ENCODE measurements at regions not wholly inside any gene's neighbourhood (a gene's known extent, or its start where the extent isn't known, plus 50 kb on each side); places are given as distances from the start of the nearest gene placed in this dataset.
A peak's percentile ranks its signal among the peaks of the same experiment; 100 is the strongest.

- Histone ChIP-seq H3K27ac (peak overlapping the region; percentile 90), H3K4me1 (replicated peaks; ENCODE audit: insufficient read depth) (peaks cover 36% of the 10 kb centered on the region), H3F3A (ENCODE audit: insufficient read depth, low read depth) (peaks cover 23% of the 10 kb centered on the region), H2AFZ (peak overlapping the region; percentile 76), H3K27me3 (ENCODE audit: insufficient read depth, low read depth) (no peaks in the 10 kb centered on the region), H3K36me3 (ENCODE audit: low read depth) (no peaks in the 10 kb centered on the region), H3K79me2 (ENCODE audit: low read depth) (no peaks in the 10 kb centered on the region), H4K20me1 (ENCODE audit: insufficient read depth) (no peaks in the 10 kb centered on the region), H3K9me3 (ENCODE audit: insufficient read depth, low read depth) (no peaks in the 10 kb centered on the region), H3K9me2 (ENCODE audit: insufficient read depth) (no peaks in the 10 kb centered on the region), H3K4me3 (peak overlapping the region; percentile 53; the same call in 1 of the 2 replicates), H3K4me2 (peak overlapping the region; percentile 81)
- intact Hi-C loops (cut with micrococcal nuclease; ENCODE audit: unreplicated experiment), result loop anchor here (1.0 to 5.0 kb wide), 3 partner anchors 25 to 203 kb away; partner anchors contain the start of gene PAXIP1
- ChIA-PET CTCF (interaction anchor here (0.6 kb wide), 1 partner anchor 10 kb away, joined by 3 read pairs; no protein-coding TSS in a partner anchor), POLR2A (ENCODE audit: unreplicated experiment) (interaction anchor here (0.6 to 1.3 kb wide), 5 partner anchors 9 to 93 kb away, joined by 3 to 14 read pairs (median 5); partner anchors contain the start of gene INSIG1)
- no peak for DNase-seq
- TF ChIP-seq CTCF (conservative IDR thresholded peaks at IDR 0.05) (no peak), EZH2 (IDR thresholded peaks at IDR 0.05; ENCODE audit: low read depth) (no peak)
- no TSS peak for BruUV-seq (replicated peaks)
Measured at GRCh38 chr7:155204744-155205367, 92.8 kb upstream of the INSIG1 start.

- Histone ChIP-seq H3K4me3 (peak overlapping the region; percentile 53), H3K79me2 (ENCODE audit: low read depth) (no peaks in the 10 kb centered on the region), H3K27ac (peak overlapping the region; percentile 90), H3K4me2 (peak overlapping the region; percentile 81), H3K9me2 (ENCODE audit: insufficient read depth) (no peaks in the 10 kb centered on the region), H3K4me1 (replicated peaks; ENCODE audit: insufficient read depth) (peaks cover 44% of the 10 kb centered on the region), H3K27me3 (ENCODE audit: insufficient read depth, low read depth) (no peaks in the 10 kb centered on the region), H3K36me3 (ENCODE audit: low read depth) (no peaks in the 10 kb centered on the region), H3F3A (ENCODE audit: insufficient read depth, low read depth) (peaks cover 23% of the 10 kb centered on the region), H2AFZ (peak overlapping the region; percentile 76), H4K20me1 (ENCODE audit: insufficient read depth) (no peaks in the 10 kb centered on the region), H3K9me3 (ENCODE audit: insufficient read depth, low read depth) (no peaks in the 10 kb centered on the region)
- BruUV-seq (replicated peaks), result TSS peak; percentile 95
- ChIA-PET CTCF (interaction anchor here (0.6 kb wide), 1 partner anchor 9 kb away, joined by 3 read pairs; no protein-coding TSS in a partner anchor), POLR2A (ENCODE audit: unreplicated experiment) (interaction anchor here (0.6 to 1.3 kb wide), 6 partner anchors 8 to 92 kb away, joined by 3 to 14 read pairs (median 5); partner anchors contain the start of gene INSIG1)
- DNase-seq, result peak; percentile 91 to 99
- intact Hi-C loops (cut with micrococcal nuclease; ENCODE audit: unreplicated experiment), result loop anchor here (1.0 to 5.0 kb wide), 3 partner anchors 25 to 203 kb away; partner anchors contain the start of gene PAXIP1
- no peak for TF ChIP-seq EZH2 (IDR thresholded peaks at IDR 0.05; ENCODE audit: low read depth)
- no peak for TF ChIP-seq CTCF (conservative IDR thresholded peaks at IDR 0.05)
Measured at GRCh38 chr7:155205368-155206317, 92.0 kb upstream of the INSIG1 start.

DNA sequence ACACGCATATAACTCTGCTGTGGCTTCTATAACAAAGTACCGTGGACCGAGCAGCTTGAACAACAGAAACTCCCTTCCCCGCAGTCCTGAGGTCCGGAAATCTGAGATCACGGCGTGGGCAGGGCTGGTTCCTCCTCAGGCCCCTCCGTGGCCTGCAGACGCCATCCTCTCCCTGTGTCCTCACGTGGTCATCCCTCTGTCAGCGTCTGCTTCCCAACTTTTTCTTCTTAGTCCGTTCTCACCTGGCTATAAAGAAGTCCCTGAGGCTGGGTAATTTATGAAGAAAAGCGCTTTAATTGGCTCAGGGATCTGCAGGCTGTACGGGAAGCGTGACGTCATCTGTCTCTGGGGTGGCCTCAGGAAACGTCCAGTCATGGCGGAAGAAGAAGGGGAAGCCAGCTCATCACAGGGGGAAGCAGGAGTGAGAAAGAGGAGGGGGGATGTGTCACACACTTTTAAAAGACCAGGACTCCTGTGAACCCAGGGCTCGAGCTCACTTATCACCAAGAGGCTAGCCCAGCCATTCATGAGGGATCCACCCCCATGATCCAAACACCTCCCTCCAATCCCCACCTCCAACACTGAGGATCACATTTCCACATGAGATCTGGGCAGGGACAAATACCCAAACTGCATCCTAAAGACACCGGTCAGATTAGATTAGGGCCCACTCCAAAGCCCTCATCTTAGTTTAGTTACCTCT is 91.2 kb upstream of the INSIG1 start:
- intact Hi-C loops (cut with micrococcal nuclease; ENCODE audit: unreplicated experiment), result loop anchor here (5.0 kb wide), 1 partner anchor 204 kb away; the partner anchor contains the start of gene PAXIP1

More for the DNA sequence above, 91.2 kb upstream of the INSIG1 start:
- Histone ChIP-seq H3K79me2 (ENCODE audit: low read depth) (no peaks in the 10 kb centered on the region), H3K36me3 (ENCODE audit: low read depth) (no peaks in the 10 kb centered on the region), H4K20me1 (ENCODE audit: insufficient read depth) (no peaks in the 10 kb centered on the region), H3K4me1 (replicated peaks; ENCODE audit: insufficient read depth) (peaks cover 50% of the 10 kb centered on the region), H3K4me2 (peak overlapping the region; percentile 81), H3K4me3 (peak overlapping the region; percentile 53; the same call in 1 of the 2 replicates), H3K27me3 (ENCODE audit: insufficient read depth, low read depth) (no peaks in the 10 kb centered on the region), H3K27ac (peak overlapping the region; percentile 90), H3K9me2 (ENCODE audit: insufficient read depth) (no peaks in the 10 kb centered on the region), H3F3A (ENCODE audit: insufficient read depth, low read depth) (peaks cover 23% of the 10 kb centered on the region), H2AFZ (no peak overlapping the region), H3K9me3 (ENCODE audit: insufficient read depth, low read depth) (no peaks in the 10 kb centered on the region)
- POLR2A ChIA-PET (ENCODE audit: unreplicated experiment), result interaction anchor here (0.7 kb wide), 1 partner anchor 107 kb away, joined by 3 read pairs; no protein-coding TSS in a partner anchor
- TF ChIP-seq EZH2 (IDR thresholded peaks at IDR 0.05; ENCODE audit: low read depth) (no peak), CTCF (conservative IDR thresholded peaks at IDR 0.05) (no peak)
- DNase-seq, result no peak
- BruUV-seq (replicated peaks), result TSS peak; percentile 55
- CTCF ChIA-PET, result no interaction called here
